Tibial nerve (tissue), 4 donors: ENCODE measurements at regions not wholly inside any gene's neighbourhood (a gene's known extent, or its start where the extent isn't known, plus 50 kb on each side); places are given as distances from the start of the nearest gene placed in this dataset.

Experiments
- DNase-seq, 2 donors: peaks; one replicate each; pipeline ENCODE4 v3.0.0-alpha.2; 2019; ENCODE audit warnings: low spot score in 2 of 2
- H3K27ac ChIP-seq, 4 donors: fragments of 200-600 bp; sonication (generic) in 3 of 4; one replicate each; pipeline ENCODE4 v1.5.1; 2017 to 2019; ENCODE audit warnings: mild to moderate bottlenecking in 1 of 4
- H3K27me3 ChIP-seq, 2 donors: fragments of 200-600 bp; sonication (generic) in 1 of 2; one replicate each; pipeline versions ENCODE4 v1.5.1 to v1.6.0; 2017 to 2019
- H3K36me3 ChIP-seq, 3 donors: fragments of 200-600 bp; sonication (generic); one replicate each; pipeline ENCODE4 v1.5.1; 2018 to 2019
- H3K4me1 ChIP-seq, 4 donors: fragments of 200-600 bp; sonication (generic) in 3 of 4; one replicate each; pipeline ENCODE4 v1.5.1; 2017 to 2019
- H3K4me3 ChIP-seq, 4 donors: fragments of 200-600 bp; sonication (generic) in 3 of 4; one replicate each; pipeline ENCODE4 v1.5.1; 2017 to 2019; ENCODE audit warnings: mild to moderate bottlenecking in 1 of 4, moderate library complexity in 1 of 4
- H3K9me3 ChIP-seq, 4 donors: fragments of 200-600 bp; sonication (generic) in 3 of 4; one replicate each; pipeline ENCODE4 v1.5.1; 2017 to 2019
- CTCF ChIP-seq, 5 experiments: fragments of 200-600 bp in 3 of 5; fragments of 450-650 bp in 2 of 5; sonication (generic) in 3 of 5; IDR thresholded peaks; one replicate each; pipeline ENCODE4 v1.5.1; 2016 to 2019; ENCODE audit warnings: antibody characterized with exemption in 5 of 5, mild to moderate bottlenecking in 3 of 5, moderate library complexity in 2 of 5
- EP300 ChIP-seq, 2 donors: sonication (generic); formaldehyde crosslinking; IDR thresholded peaks; one replicate each; pipeline ENCODE4 v1.6.1; 2017; ENCODE audit warnings: antibody characterized with exemption in 2 of 2, mild to moderate bottlenecking in 1 of 2
- POLR2A ChIP-seq, 2 donors: fragments of 450-650 bp; IDR thresholded peaks; one replicate each; pipeline ENCODE4 v1.6.1; 2017; ENCODE audit warnings: antibody characterized with exemption in 2 of 2, mild to moderate bottlenecking in 2 of 2, moderate library complexity in 2 of 2
- WGBS, 2 donors: methylation state at CpG; one replicate each; pipeline ENCODE4 v1.1.5; 2018; 5-methylcytosine and 5-hydroxymethylcytosine counted together

DNA sequence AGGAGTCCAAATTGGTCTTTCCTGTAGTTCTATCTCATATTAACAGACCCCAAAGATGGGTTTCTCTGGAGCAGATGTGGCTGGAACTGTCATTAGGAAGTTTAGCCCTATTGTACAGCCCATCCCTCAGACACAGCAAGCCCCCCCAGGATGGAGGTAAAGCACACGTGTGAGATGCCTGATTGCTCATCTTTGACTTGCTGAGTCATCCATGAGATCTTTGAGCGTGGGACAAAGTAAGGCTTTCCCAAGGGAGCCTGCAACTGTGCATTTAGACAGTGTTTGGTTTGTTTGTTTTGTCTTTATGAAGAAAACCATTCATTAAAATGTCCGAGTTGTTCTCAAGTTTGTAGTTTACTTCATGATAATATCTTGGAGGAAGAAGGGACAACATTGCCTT lies 145.3 kb upstream of the CDH13 start:
- no peaks in the 10 kb centered on the region for H3K9me3 ChIP-seq
- WGBS, 2 donors: 23 to 31% methylated on average over 3 of the region's 3 CpGs
- no peaks in the 10 kb centered on the region for H3K36me3 ChIP-seq
- no peak for DNase-seq
- no peaks in the 10 kb centered on the region for H3K27me3 ChIP-seq
- no peak overlapping the region for H3K27ac ChIP-seq
- TF ChIP-seq CTCF (IDR thresholded peaks at IDR 0.05) (no peak), POLR2A (IDR thresholded peaks at IDR 0.05) (no peak), EP300 (IDR thresholded peaks at IDR 0.05) (no peak)
- H3K4me3 ChIP-seq: no peak overlapping the region
- no peaks in the 10 kb centered on the region for H3K4me1 ChIP-seq

GRCh38 chr16:82476786-82477185 lies 150.0 kb upstream of the CDH13 start:
- Histone ChIP-seq H3K4me1 (no peaks in the 10 kb centered on the region), H3K9me3 (peaks cover 0 to 7% (median 0%) of the 10 kb centered on the region in 4 donors), H3K4me3 (no peak overlapping the region), H3K27me3 (no peaks in the 10 kb centered on the region), H3K36me3 (no peaks in the 10 kb centered on the region), H3K27ac (no peak overlapping the region)
- no peak for DNase-seq
- no peak for TF ChIP-seq EP300 (IDR thresholded peaks at IDR 0.05)
- TF ChIP-seq CTCF (IDR thresholded peaks at IDR 0.05): no peak
- no peak for TF ChIP-seq POLR2A (IDR thresholded peaks at IDR 0.05)
- WGBS, 2 donors: 80 to 85% methylated on average over 5 of the region's 5 CpGs

DNA sequence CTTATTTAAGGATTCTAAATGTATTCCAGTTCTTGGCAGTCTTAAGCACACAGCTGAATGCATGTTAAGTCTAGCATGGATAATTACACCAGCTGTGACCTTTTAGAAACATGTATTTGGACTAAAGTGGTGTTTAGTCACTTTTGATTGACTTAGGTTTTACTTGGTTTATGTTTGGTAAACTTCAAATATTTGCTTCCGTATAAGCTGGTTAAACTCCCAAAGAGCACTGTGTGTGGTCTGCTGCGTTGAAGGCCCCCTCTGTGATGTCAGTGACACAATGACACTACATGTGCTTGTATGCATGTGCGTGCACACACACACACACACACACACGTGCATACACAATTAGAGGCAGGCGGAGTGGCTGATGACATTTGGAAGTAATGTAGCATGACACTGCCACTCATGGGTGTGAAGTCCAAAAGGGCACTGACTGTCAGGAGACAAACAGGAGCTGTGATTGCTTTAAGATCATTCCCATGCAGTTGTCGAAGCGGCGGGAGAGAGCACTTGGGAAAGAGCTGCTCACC lies 156.1 kb upstream of the CDH13 start:
- DNase-seq: no peak
- H3K4me3 ChIP-seq: no peak overlapping the region
- H3K36me3 ChIP-seq: no peaks in the 10 kb centered on the region
- no peaks in the 10 kb centered on the region for H3K27me3 ChIP-seq
- H3K27ac ChIP-seq: no peak overlapping the region
- TF ChIP-seq CTCF (IDR thresholded peaks at IDR 0.05) (no peak), POLR2A (IDR thresholded peaks at IDR 0.05) (no peak), EP300 (IDR thresholded peaks at IDR 0.05) (no peak)
- peaks cover 0 to 7% (median 0%) of the 10 kb centered on the region in 4 donors for H3K9me3 ChIP-seq
- H3K4me1 ChIP-seq: no peaks in the 10 kb centered on the region
- 36 to 56% methylated on average over 8 of the region's 8 CpGs for WGBS, 2 donors

DNA sequence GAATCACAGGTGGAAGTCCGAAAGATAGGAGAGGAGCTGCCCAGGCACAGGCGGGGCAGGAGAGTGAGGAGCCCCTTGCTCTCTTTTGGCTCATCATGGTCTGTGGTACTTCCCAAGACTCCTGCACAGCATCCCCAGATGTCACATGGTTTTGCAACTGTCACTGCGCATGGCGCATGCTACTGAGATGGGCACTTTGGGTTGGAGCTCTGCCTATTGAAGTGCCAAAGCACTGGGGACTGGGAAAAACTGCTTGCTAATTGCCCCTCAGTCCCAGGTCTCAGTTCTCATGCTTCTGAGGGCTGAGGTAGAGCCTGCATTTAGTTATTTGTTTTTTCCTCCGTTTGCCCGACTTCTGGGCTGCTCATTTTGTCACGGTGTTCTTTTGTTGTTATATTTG lies 156.8 kb upstream of the CDH13 start:
- no peak for TF ChIP-seq CTCF (IDR thresholded peaks at IDR 0.05)
- TF ChIP-seq POLR2A (IDR thresholded peaks at IDR 0.05): no peak
- no peak for TF ChIP-seq EP300 (IDR thresholded peaks at IDR 0.05)
- no peak overlapping the region for H3K27ac ChIP-seq
- WGBS, 2 donors: 74 to 80% methylated on average over 7 of the region's 7 CpGs
- no peaks in the 10 kb centered on the region for H3K4me1 ChIP-seq
- H3K9me3 ChIP-seq: peaks cover 0 to 7% (median 0%) of the 10 kb centered on the region in 4 donors
- H3K27me3 ChIP-seq: no peaks in the 10 kb centered on the region
- H3K4me3 ChIP-seq: no peak overlapping the region
- no peaks in the 10 kb centered on the region for H3K36me3 ChIP-seq
- no peak for DNase-seq

- Histone ChIP-seq H3K4me3 (no peak overlapping the region), H3K27me3 (peaks cover 0 to 5% of the 10 kb centered on the region in 2 donors), H3K4me1 (no peaks in the 10 kb centered on the region), H3K9me3 (no peaks in the 10 kb centered on the region), H3K27ac (no peak overlapping the region), H3K36me3 (no peaks in the 10 kb centered on the region)
- WGBS, 2 donors: 62 to 76% methylated on average over 13 of the region's 13 CpGs
- DNase-seq: no peak
- TF ChIP-seq POLR2A (IDR thresholded peaks at IDR 0.05): no peak
- no peak for TF ChIP-seq CTCF (IDR thresholded peaks at IDR 0.05)
- TF ChIP-seq EP300 (IDR thresholded peaks at IDR 0.05): no peak
These were observed 162.6 kb upstream of the CDH13 start for GRCh38 chr16:82464187-82464586.
